Activated CD8-positive, alpha-beta memory T cell treated with anti-CD3 and anti-CD28 coated beads for 1 hour (primary cell): ENCODE measurements at regions not wholly inside any gene's neighbourhood (a gene's known extent, or its start where the extent isn't known, plus 50 kb on each side); places are given as distances from the start of the nearest gene placed in this dataset.

Experiments used
- DNase-seq, 2 donors: peaks; one replicate each; pipeline ENCODE4 v3.0.0-alpha.2; 2020; ENCODE audit warnings: low read depth in 1 of 2; ENCODE audit errors: extremely low read depth in 1 of 2

GRCh38 chr20:22470620-22471026 is 113.7 kb downstream of the FOXA2 start:
- DNase-seq = no peak

GRCh38 chr20:22466447-22467171 is 117.8 kb downstream of the FOXA2 start:
- no peak for DNase-seq

- no peak for DNase-seq
Observed at GRCh38 chr20:22465622-22466446, 118.5 kb downstream of the FOXA2 start.

- no peak for DNase-seq
Observed at GRCh38 chr20:22464312-22465003, 119.9 kb downstream of the FOXA2 start.

- DNase-seq = no peak
Observed at GRCh38 chr20:22462975-22463914, 121.1 kb downstream of the FOXA2 start.

GRCh38 chr20:22460803-22461202 is 123.6 kb downstream of the FOXA2 start:
- no peak for DNase-seq

GRCh38 chr20:22460231-22460630 is 124.1 kb downstream of the FOXA2 start:
- DNase-seq = no peak

- no peak for DNase-seq
Observed at GRCh38 chr20:22459754-22460153, 124.6 kb downstream of the FOXA2 start.

- DNase-seq = no peak
Observed at GRCh38 chr20:22456109-22456508, 128.3 kb downstream of the FOXA2 start.

- no peak for DNase-seq
Observed at GRCh38 chr20:22455259-22455658, 129.1 kb downstream of the FOXA2 start.

GRCh38 chr20:22453244-22454080 is 130.9 kb downstream of the FOXA2 start:
- DNase-seq = no peak

- DNase-seq = no peak
Observed at GRCh38 chr20:22452442-22453011, 131.8 kb downstream of the FOXA2 start.

- no peak for DNase-seq
Observed at GRCh38 chr20:22450537-22450936, 133.8 kb downstream of the FOXA2 start.

GRCh38 chr20:22449188-22449973 is 135.0 kb downstream of the FOXA2 start:
- no peak for DNase-seq

GRCh38 chr20:22447447-22447778 is 137.0 kb downstream of the FOXA2 start:
- DNase-seq = no peak

GRCh38 chr20:22446613-22447446 is 137.5 kb downstream of the FOXA2 start:
- DNase-seq = no peak

- DNase-seq = no peak
Observed at GRCh38 chr20:22442318-22442717, 142.1 kb downstream of the FOXA2 start.

GRCh38 chr20:22438926-22439325 is 145.4 kb downstream of the FOXA2 start:
- no peak for DNase-seq
